ENCODE measurements at regions not wholly inside any gene's neighbourhood (a gene's known extent, or its start where the extent isn't known, plus 50 kb on each side); places are given as distances from the start of the nearest gene placed in this dataset.

DNA sequence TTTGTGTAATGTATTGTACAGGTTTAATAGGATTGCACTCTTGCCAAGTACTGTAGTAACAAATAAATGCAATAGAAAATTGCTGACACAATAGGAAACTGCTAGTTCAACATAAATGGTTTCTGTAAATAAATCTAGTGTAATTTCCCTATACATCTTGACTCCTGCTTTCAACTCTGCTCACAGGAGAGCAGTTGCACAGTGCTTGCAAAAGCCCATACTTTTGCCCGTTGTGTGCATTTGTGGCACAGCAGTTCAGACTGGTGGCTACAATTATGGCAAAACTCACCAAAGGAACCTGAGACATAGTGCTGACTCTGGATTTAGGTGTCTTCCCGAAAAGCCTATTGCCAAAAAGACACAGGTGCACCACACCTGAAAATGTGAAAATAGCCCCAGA is 953.3 kb upstream of the SLC35B3 start:
- POLR2A ChIA-PET, result no interaction called here
- TF ChIP-seq FOS (IDR thresholded peaks at IDR 0.05; ENCODE audit: borderline replicate concordance, insufficient read depth, low read length), result no peak
- TF ChIP-seq POLR2A (IDR thresholded peaks at IDR 0.05; ENCODE audit: low read depth, low read length), result no peak
- TF ChIP-seq, protein P1, sequence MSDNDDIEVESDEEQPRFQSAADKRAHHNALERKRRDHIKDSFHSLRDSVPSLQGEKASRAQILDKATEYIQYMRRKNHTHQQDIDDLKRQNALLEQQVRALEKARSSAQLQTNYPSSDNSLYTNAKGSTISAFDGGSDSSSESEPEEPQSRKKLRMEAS (IDR thresholded peaks at IDR 0.05; ENCODE audit: insufficient read depth, insufficient read length), result no peak
- TF ChIP-seq JUN (IDR thresholded peaks at IDR 0.05; ENCODE audit: borderline replicate concordance, insufficient read depth, insufficient read length, low read depth), result no peak
- TF ChIP-seq, protein P2, sequence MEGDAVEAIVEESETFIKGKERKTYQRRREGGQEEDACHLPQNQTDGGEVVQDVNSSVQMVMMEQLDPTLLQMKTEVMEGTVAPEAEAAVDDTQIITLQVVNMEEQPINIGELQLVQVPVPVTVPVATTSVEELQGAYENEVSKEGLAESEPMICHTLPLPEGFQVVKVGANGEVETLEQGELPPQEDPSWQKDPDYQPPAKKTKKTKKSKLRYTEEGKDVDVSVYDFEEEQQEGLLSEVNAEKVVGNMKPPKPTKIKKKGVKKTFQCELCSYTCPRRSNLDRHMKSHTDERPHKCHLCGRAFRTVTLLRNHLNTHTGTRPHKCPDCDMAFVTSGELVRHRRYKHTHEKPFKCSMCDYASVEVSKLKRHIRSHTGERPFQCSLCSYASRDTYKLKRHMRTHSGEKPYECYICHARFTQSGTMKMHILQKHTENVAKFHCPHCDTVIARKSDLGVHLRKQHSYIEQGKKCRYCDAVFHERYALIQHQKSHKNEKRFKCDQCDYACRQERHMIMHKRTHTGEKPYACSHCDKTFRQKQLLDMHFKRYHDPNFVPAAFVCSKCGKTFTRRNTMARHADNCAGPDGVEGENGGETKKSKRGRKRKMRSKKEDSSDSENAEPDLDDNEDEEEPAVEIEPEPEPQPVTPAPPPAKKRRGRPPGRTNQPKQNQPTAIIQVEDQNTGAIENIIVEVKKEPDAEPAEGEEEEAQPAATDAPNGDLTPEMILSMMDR (IDR thresholded peaks at IDR 0.05; ENCODE audit: extremely low read depth in 1 of 2, insufficient read depth in 1 of 2, low read depth in 1 of 2, low read length in 2 of 2), result no peak
- TF ChIP-seq POLR2AphosphoS5 (IDR thresholded peaks at IDR 0.05; ENCODE audit: insufficient read depth, low read depth, low read length), result no peak
- no peak for TF ChIP-seq EZH2 (IDR thresholded peaks at IDR 0.05; ENCODE audit: borderline replicate concordance, low read depth, low read length, severe bottlenecking)
- TF ChIP-seq MYC (IDR thresholded peaks at IDR 0.05; ENCODE audit: low read depth, low read length), result no peak
- TF ChIP-seq GATA2 (IDR thresholded peaks at IDR 0.05; ENCODE audit: insufficient read depth, insufficient read length, low read depth, low read length), result no peak
- Histone ChIP-seq H3K4me3 (replicated peaks in 1 of 3; ENCODE audit: insufficient read depth in 1 of 3, low read depth in 1 of 3, low read length in 3 of 3) (no peak overlapping the region), H3K36me3 (ENCODE audit: control insufficient read depth in 2 of 2, extremely low read depth in 1 of 2, insufficient read depth in 2 of 2, low read length in 2 of 2) (no peaks in the 10 kb centered on the region), H3K4me2 (ENCODE audit: insufficient read depth, low read length) (no peak overlapping the region), H3K9ac (replicated peaks; ENCODE audit: extremely low read depth, insufficient read depth, low read length) (no peak overlapping the region), H3K79me2 (ENCODE audit: control insufficient read depth, insufficient read depth, low read length) (no peaks in the 10 kb centered on the region), H3K4me1 (ENCODE audit: control insufficient read depth, extremely low read depth, insufficient read depth, low read length) (no peaks in the 10 kb centered on the region), H3K27me3 (ENCODE audit: control insufficient read depth in 2 of 2, insufficient read depth in 2 of 2, low read length in 2 of 2) (no peaks in the 10 kb centered on the region), H4K20me1 (replicated peaks; ENCODE audit: control insufficient read depth, extremely low read depth, insufficient read depth, low read length) (no peaks in the 10 kb centered on the region), H3K9me3 (replicated peaks; ENCODE audit: control insufficient read depth, insufficient read depth, low read length) (no peaks in the 10 kb centered on the region), H3K9me1 (replicated peaks; ENCODE audit: control insufficient read depth, extremely low read depth, insufficient read depth, low read length) (no peaks in the 10 kb centered on the region), H3K27ac (ENCODE audit: insufficient read depth, low read depth, low read length) (no peak overlapping the region), H2AFZ (ENCODE audit: low read depth, low read length) (no peak overlapping the region)
- DNase-seq (ENCODE audit: low read depth, low spot score) (no peak), FAIRE-seq (no peak)
- CTCF ChIA-PET, result no interaction called here
- intact Hi-C loops (cut with micrococcal nuclease), result no loop called here
- dilution Hi-C loops (cut with MboI; ENCODE audit: extremely low pct_ligation_motif_present, low sequenced_read_pairs), result no loop called here
- no TSS peak for BruUV-seq (replicated peaks)
